HCT116 (cell line): ENCODE measurements at regions not wholly inside any gene's neighbourhood (a gene's known extent, or its start where the extent isn't known, plus 50 kb on each side); places are given as distances from the start of the nearest gene placed in this dataset.

Experiments used
- ATAC-seq: fragments of 200-7000 bp; cut with Tn5 transposase; 2 replicates; pipeline ENCODE4 v1.9.1; 2020; ENCODE audit warnings: mild to moderate bottlenecking, moderate library complexity
- BruUV-seq: library from RNA; stranded (reverse); fragments of 400-500 nt; replicated peaks from 2 replicates; lab custom pipeline; 2021; lab: Mats Ljungman, UMichigan
- CTCF ChIA-PET: fragments of 300-600 bp; sonication (Branson Sonifier 250); formaldehyde crosslinking; loops from one replicate; lab custom pipeline; 2021; ENCODE audit warnings: antibody characterized with exemption; lab: Charles Lee
- POLR2A ChIA-PET: fragments of 300-600, 350-600 bp; sonication (Branson Sonifier 250); formaldehyde crosslinking; loops from one replicate; lab custom pipeline; 2021; ENCODE audit warnings: antibody characterized with exemption; lab: Charles Lee
- RAD21 ChIA-PET, 2 experiments: fragments of 300-600 bp; sonication (Branson Sonifier 250); formaldehyde crosslinking; loops; one replicate each; lab custom pipeline; 2023; ENCODE audit warnings: low total read pairs in 2 of 2; ENCODE audit not compliant: uncharacterized antibody in 2 of 2, unreplicated experiment in 2 of 2, low non-redundant PET in 1 of 2; lab: Charles Lee
- DNase-seq: peaks from one replicate; pipeline ENCODE4 v3.0.0-alpha.2; 2010; ENCODE audit warnings: low read depth, low spot score
- H2AFZ ChIP-seq: fragments of 200-600 bp; shearing (Covaris generic), sonication (generic); 2 replicates; pipeline ENCODE4 v1.6.1; 2017; ENCODE audit warnings: low read depth, mixed run types, mixed read lengths, antibody characterized with exemption, low read length; ENCODE audit not compliant: poor library complexity, severe bottlenecking
- H3K27ac ChIP-seq: 2 replicates; pipeline ENCODE4 v1.5.1; 2012; ENCODE audit warnings: low read depth, low read length
- H3K27me3 ChIP-seq: fragments of 200-600 bp; sonication (generic); 2 replicates; pipeline ENCODE4 v1.6.1; 2016; ENCODE audit warnings: mixed run types, low read length, mixed read lengths; ENCODE audit not compliant: insufficient read depth
- H3K36me3 ChIP-seq, 2 experiments: fragments of 200-500 bp in 1 of 2; fragments of 200-600 bp in 1 of 2; sonication (Bioruptor generic) in 1 of 2; sonication (generic) in 1 of 2; 2 replicates each; pipeline versions ENCODE4 v1.5.1 to v1.6.1; 2014 to 2016; ENCODE audit warnings: low read length in 2 of 2, inconsistent platforms in 1 of 2, mixed read lengths in 1 of 2, mixed run types in 1 of 2; ENCODE audit not compliant: insufficient read depth in 2 of 2, control insufficient read depth in 1 of 2
- H3K4me1 ChIP-seq, 2 experiments: fragments of 200-600 bp in 1 of 2; sonication (generic) in 1 of 2; 2 replicates each; pipeline versions ENCODE4 v1.5.1 to v1.6.1; 2012 to 2017; ENCODE audit warnings: low read length in 2 of 2, inconsistent platforms in 1 of 2, mild to moderate bottlenecking in 1 of 2, mixed read lengths in 1 of 2, mixed run types in 1 of 2, moderate library complexity in 1 of 2; ENCODE audit not compliant: insufficient read depth in 2 of 2, control insufficient read depth in 1 of 2
- H3K4me2 ChIP-seq: fragments of 200-600 bp; sonication (generic); 2 replicates; pipeline ENCODE4 v1.6.1; 2017; ENCODE audit warnings: mixed run types, low read length, mixed read lengths
- H3K4me3 ChIP-seq, 2 experiments: fragments of 200-600 bp in 1 of 2; sonication (generic) in 1 of 2; replicated peaks in 1 of 2; 2 replicates each; pipeline ENCODE4 v1.5.1; 2011 to 2016; ENCODE audit warnings: low read length in 2 of 2, control low read depth in 1 of 2, low read depth in 1 of 2, mild to moderate bottlenecking in 1 of 2, mixed read lengths in 1 of 2, mixed run types in 1 of 2
- H3K79me2 ChIP-seq: fragments of 200-600 bp; sonication (generic); 2 replicates; pipeline ENCODE4 v1.6.1; 2017; ENCODE audit warnings: mild to moderate bottlenecking, mixed run types, low read length, moderate library complexity, mixed read lengths; ENCODE audit not compliant: insufficient read depth
- H3K9ac ChIP-seq: fragments of 200-600 bp; sonication (generic); 2 replicates; pipeline ENCODE4 v1.6.1; 2016; ENCODE audit warnings: low read length, mixed read lengths
- H3K9me2 ChIP-seq: fragments of 200-600 bp; sonication (generic), shearing (Covaris generic); 2 replicates; pipeline ENCODE4 v1.6.1; 2017; ENCODE audit warnings: mixed run types, mild to moderate bottlenecking, moderate library complexity; ENCODE audit not compliant: insufficient read depth
- H3K9me3 ChIP-seq, 2 experiments: fragments of 200-500 bp in 1 of 2; fragments of 200-600 bp in 1 of 2; sonication (Bioruptor generic) in 1 of 2; sonication (generic) in 1 of 2; 2 replicates each; pipeline ENCODE4 v1.6.1; 2014 to 2017; ENCODE audit warnings: low read length in 2 of 2, mixed read lengths in 2 of 2, inconsistent platforms in 1 of 2, low read depth in 1 of 2, mild to moderate bottlenecking in 1 of 2, mixed run types in 1 of 2, moderate library complexity in 1 of 2; ENCODE audit not compliant: control insufficient read depth in 1 of 2, insufficient read depth in 1 of 2
- H4K20me1 ChIP-seq: fragments of 200-600 bp; sonication (generic), shearing (Covaris generic); 2 replicates; pipeline ENCODE4 v1.6.1; 2017; ENCODE audit warnings: mixed run types, mild to moderate bottlenecking, moderate library complexity; ENCODE audit not compliant: insufficient read depth
- ATF3 ChIP-seq: IDR thresholded peaks from 2 replicates; pipeline ENCODE4 v1.6.1; 2012
- CBX3 ChIP-seq: IDR thresholded peaks from 2 replicates; pipeline ENCODE4 v1.6.1; 2012; ENCODE audit warnings: low read depth
- CEBPB ChIP-seq: IDR thresholded peaks from 2 replicates; pipeline ENCODE4 v1.6.1; 2012; ENCODE audit warnings: low read depth
- ELF1 ChIP-seq: IDR thresholded peaks from 2 replicates; pipeline ENCODE4 v1.6.1; 2012; ENCODE audit warnings: low read depth, borderline replicate concordance
- EZH2 ChIP-seq: fragments of 200-600 bp; sonication (generic); IDR thresholded peaks from 2 replicates; pipeline ENCODE4 v1.6.1; 2017; ENCODE audit warnings: antibody characterized with exemption, mixed run types
- EZH2phosphoT487 ChIP-seq: fragments of 200-600 bp; IDR thresholded peaks from 2 replicates; pipeline ENCODE4 v1.6.1; 2018; ENCODE audit warnings: antibody characterized with exemption, borderline replicate concordance
- FOSL1 ChIP-seq: IDR thresholded peaks from 2 replicates; pipeline ENCODE4 v1.6.1; 2012; ENCODE audit warnings: low read depth
- JUND ChIP-seq: IDR thresholded peaks from 2 replicates; pipeline ENCODE4 v1.6.1; 2012
- MAX ChIP-seq: IDR thresholded peaks from 2 replicates; pipeline ENCODE4 v1.6.1; 2012
- POLR2A ChIP-seq: IDR thresholded peaks from 2 replicates; pipeline ENCODE4 v1.7.0; 2011; ENCODE audit warnings: borderline replicate concordance; ENCODE audit not compliant: insufficient read depth, insufficient read length; ENCODE audit errors: extremely low read depth
- POLR2AphosphoS5 ChIP-seq: IDR thresholded peaks from 2 replicates; pipeline ENCODE4 v1.6.1; 2011; ENCODE audit warnings: mild to moderate bottlenecking, low read depth, low read length, moderate library complexity
- SIN3A ChIP-seq: IDR thresholded peaks from 2 replicates; pipeline ENCODE4 v1.6.1; 2012; ENCODE audit warnings: low read depth
- SP1 ChIP-seq: IDR thresholded peaks from 2 replicates; pipeline ENCODE4 v1.6.1; 2012; ENCODE audit warnings: low read depth
- SRF ChIP-seq: IDR thresholded peaks from 2 replicates; pipeline ENCODE4 v1.6.1; 2012; ENCODE audit warnings: low read depth
- YY1 ChIP-seq: IDR thresholded peaks from 2 replicates; pipeline ENCODE4 v1.6.1; 2011; ENCODE audit warnings: low read length, low read depth, moderate library complexity, mild to moderate bottlenecking; ENCODE audit not compliant: insufficient replicate concordance; ENCODE audit errors: extremely low read depth
- ZFX ChIP-seq: fragments of 450-650 bp; IDR thresholded peaks from 2 replicates; pipeline ENCODE4 v1.6.1; 2017
- ZNF274 ChIP-seq: fragments of 200-500 bp; sonication (Bioruptor generic); IDR thresholded peaks from 2 replicates; pipeline ENCODE4 v1.6.1; 2014; ENCODE audit warnings: mild to moderate bottlenecking, low read depth, low read length, inconsistent platforms
- intact Hi-C: fragments of 100-400 bp; cut with micrococcal nuclease; formaldehyde crosslinking; loops from 2 replicates; pipeline ENCODE4 v1.10.0; 2022
- TF ChIP-seq, protein P1 (sequence below), 3 experiments: fragments of 200-600 bp in 1 of 3; sonication (generic) in 1 of 3; IDR thresholded peaks in 2 of 3; conservative IDR thresholded peaks in 1 of 3; 2 replicates each; pipeline ENCODE4 v1.5.1; 2012 to 2017; ENCODE audit warnings: low read depth in 2 of 3, low read length in 2 of 3, antibody characterized with exemption in 1 of 3, borderline replicate concordance in 1 of 3, control low read depth in 1 of 3, mild to moderate bottlenecking in 1 of 3, mixed read lengths in 1 of 3, mixed run types in 1 of 3, moderate library complexity in 1 of 3; ENCODE audit not compliant: insufficient read depth in 1 of 3

DNA sequence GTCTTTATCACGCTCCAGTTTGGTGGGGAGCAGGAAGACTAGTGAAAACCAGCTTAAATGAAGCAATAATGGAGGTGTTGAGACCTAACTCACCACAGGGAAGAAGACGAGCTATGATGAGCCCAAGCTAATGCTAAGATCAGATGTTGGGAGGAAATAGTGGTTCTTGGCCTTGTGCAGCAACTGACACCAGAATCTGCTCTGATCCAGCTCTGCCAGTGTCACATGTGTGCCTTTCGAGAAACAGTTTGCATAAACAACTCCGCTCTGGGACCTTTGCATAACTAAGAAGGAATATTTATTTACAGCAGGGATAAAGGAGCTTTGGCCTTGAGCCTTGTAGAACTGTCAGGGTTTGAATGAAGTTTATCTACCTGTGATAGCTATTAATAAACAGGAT lies 369.4 kb upstream of the CCDC196 start:
- RAD21 ChIA-PET = no interaction called here
- POLR2A ChIA-PET = interaction anchor here (1.0 kb wide), 1 partner anchor 12 kb away, joined by 3 read pairs; no protein-coding TSS in a partner anchor
- CTCF ChIA-PET = no interaction called here
- TF ChIP-seq ZNF274 = no peak
- no peak for TF ChIP-seq ELF1
- TF ChIP-seq POLR2AphosphoS5 = no peak
- no peak for TF ChIP-seq EZH2phosphoT487
- TF ChIP-seq EZH2 = no peak
- TF ChIP-seq, protein P1, sequence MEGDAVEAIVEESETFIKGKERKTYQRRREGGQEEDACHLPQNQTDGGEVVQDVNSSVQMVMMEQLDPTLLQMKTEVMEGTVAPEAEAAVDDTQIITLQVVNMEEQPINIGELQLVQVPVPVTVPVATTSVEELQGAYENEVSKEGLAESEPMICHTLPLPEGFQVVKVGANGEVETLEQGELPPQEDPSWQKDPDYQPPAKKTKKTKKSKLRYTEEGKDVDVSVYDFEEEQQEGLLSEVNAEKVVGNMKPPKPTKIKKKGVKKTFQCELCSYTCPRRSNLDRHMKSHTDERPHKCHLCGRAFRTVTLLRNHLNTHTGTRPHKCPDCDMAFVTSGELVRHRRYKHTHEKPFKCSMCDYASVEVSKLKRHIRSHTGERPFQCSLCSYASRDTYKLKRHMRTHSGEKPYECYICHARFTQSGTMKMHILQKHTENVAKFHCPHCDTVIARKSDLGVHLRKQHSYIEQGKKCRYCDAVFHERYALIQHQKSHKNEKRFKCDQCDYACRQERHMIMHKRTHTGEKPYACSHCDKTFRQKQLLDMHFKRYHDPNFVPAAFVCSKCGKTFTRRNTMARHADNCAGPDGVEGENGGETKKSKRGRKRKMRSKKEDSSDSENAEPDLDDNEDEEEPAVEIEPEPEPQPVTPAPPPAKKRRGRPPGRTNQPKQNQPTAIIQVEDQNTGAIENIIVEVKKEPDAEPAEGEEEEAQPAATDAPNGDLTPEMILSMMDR (IDR thresholded peaks at IDR 0.05 in 2 of 3, conservative IDR thresholded peaks at IDR 0.05 in 1 of 3; ENCODE audit: borderline replicate concordance in 1 of 3, insufficient read depth in 1 of 3, low read depth in 2 of 3, low read length in 2 of 3) = no peak
- no peak for TF ChIP-seq POLR2A
- intact Hi-C loops = no loop called here
- Histone ChIP-seq H3K79me2 (no peaks in the 10 kb centered on the region), H3K27me3 (no peaks in the 10 kb centered on the region), H3K4me3 (no peak overlapping the region), H3K9me3 (no peaks in the 10 kb centered on the region), H3K4me1 (peaks cover 8 to 25% of the 10 kb centered on the region in 2 experiments; a peak in 3 of 4 replicates), H3K9me2 (no peaks in the 10 kb centered on the region), H3K4me2 (0 out of 2 replicates have a peak overlapping the region, but pooled peaks have one; percentile 71), H2AFZ (no peak overlapping the region), H3K36me3 (no peaks in the 10 kb centered on the region), H4K20me1 (no peaks in the 10 kb centered on the region), H3K27ac (no peak overlapping the region), H3K9ac (no peak overlapping the region)
- ATAC-seq = no peak
- DNase-seq = no peak
- BruUV-seq = no TSS peak

GRCh38 chr14:66117600-66117999 lies 368.6 kb upstream of the CCDC196 start:
- H3K9me3 ChIP-seq = no peaks in the 10 kb centered on the region
- peak overlapping the region in 1 of 2 experiments; percentile 29; a peak in 2 of 4 replicates for H3K4me3 ChIP-seq
- H3K27me3 ChIP-seq = no peaks in the 10 kb centered on the region
- ChIA-PET POLR2A (interaction anchor here (1.0 kb wide), 1 partner anchor 11 kb away, joined by 3 read pairs; no protein-coding TSS in a partner anchor), CTCF (no interaction called here), RAD21 (no interaction called here)
- H3K36me3 ChIP-seq = no peaks in the 10 kb centered on the region
- peak overlapping the region; percentile 71 for H3K4me2 ChIP-seq
- H3K4me1 ChIP-seq = peaks cover 8 to 25% of the 10 kb centered on the region in 2 experiments; a peak in 3 of 4 replicates
- TF ChIP-seq CBX3 = peak; percentile 44; the same call in 1 of the 2 replicates
- TF ChIP-seq CEBPB = no peak
- TF ChIP-seq MAX = no peak
- TF ChIP-seq JUND = peak; percentile 86
- no peak for TF ChIP-seq SRF
- no peak for TF ChIP-seq ZFX
- TF ChIP-seq ATF3 = no peak
- no peak for TF ChIP-seq YY1
- TF ChIP-seq SIN3A = no peak; the same call in 1 of the 2 replicates
- peak; percentile 84 for TF ChIP-seq FOSL1
- TF ChIP-seq SP1 = peak; percentile 57
- no peak for TF ChIP-seq POLR2A
- H3K9ac ChIP-seq = 0 out of 2 replicates have a peak overlapping the region, but pooled peaks have one; percentile 11
- H3K27ac ChIP-seq = peak overlapping the region; percentile 30; the same call in 1 of the 2 replicates
- H2AFZ ChIP-seq = peak overlapping the region; percentile 97
- H3K9me2 ChIP-seq = no peaks in the 10 kb centered on the region
- no peaks in the 10 kb centered on the region for H4K20me1 ChIP-seq
- H3K79me2 ChIP-seq = no peaks in the 10 kb centered on the region
- intact Hi-C loops = no loop called here
- peak; percentile 31 for DNase-seq
- ATAC-seq = peak; percentile 81
- BruUV-seq = no TSS peak
